ENCODE measurements at regions not wholly inside any gene's neighbourhood (a gene's known extent, or its start where the extent isn't known, plus 50 kb on each side); places are given as distances from the start of the nearest gene placed in this dataset.
A peak's percentile ranks its signal among the peaks of the same experiment; 100 is the strongest.
"Not testable (repeated sequence)": the region's sequence is repeated elsewhere in the genome, so short reads cannot be mapped to it uniquely, and the experiment has no call there.

DNA sequence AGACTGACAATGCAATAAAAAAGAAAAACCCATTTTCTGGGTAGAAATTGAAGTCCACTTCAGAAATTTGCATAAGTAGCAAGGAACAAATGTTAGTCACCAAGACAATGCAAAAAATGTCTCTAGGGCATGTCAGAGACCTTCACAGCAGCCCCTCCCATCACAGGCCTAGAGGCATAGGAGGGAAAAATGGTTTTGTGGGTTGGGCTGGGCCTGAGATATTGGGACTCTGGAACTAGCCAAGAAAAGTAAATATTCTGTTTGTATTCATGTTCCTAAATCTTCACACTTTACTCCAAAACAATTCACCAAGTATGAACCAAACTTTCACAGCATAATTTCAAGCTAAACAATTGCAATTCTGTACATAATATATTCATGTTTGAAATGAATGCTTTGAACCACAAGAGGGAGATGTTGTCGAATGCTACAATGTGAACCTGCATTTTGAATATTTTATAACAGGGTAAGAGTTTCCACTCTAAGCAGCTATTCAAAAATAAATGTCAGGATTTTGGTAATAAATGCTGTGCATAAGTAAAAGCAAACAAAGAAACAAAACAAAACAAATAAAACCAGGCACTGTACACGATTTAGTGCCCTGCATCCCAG is 429.2 kb downstream of the OTOL1 start:
- DNase-seq (ENCODE audit: low spot score in 2 of 2) = no peak
- Histone ChIP-seq H3K4me3 (no peak overlapping the region), H3K36me3 (no peaks in the 10 kb centered on the region), H3K4me1 (no peaks in the 10 kb centered on the region), H3K9me3 (peaks cover 0 to 4% (median 0%) of the 10 kb centered on the region in 4 donors), H3K27ac (no peak overlapping the region), H3K27me3 (no peaks in the 10 kb centered on the region)
- 86 to 88% methylated on average over 2 of the region's 2 CpGs for WGBS, 2 donors
- TF ChIP-seq EP300 (IDR thresholded peaks at IDR 0.05) (no peak), POLR2A (IDR thresholded peaks at IDR 0.05) (no peak)
- TF ChIP-seq, protein P1, sequence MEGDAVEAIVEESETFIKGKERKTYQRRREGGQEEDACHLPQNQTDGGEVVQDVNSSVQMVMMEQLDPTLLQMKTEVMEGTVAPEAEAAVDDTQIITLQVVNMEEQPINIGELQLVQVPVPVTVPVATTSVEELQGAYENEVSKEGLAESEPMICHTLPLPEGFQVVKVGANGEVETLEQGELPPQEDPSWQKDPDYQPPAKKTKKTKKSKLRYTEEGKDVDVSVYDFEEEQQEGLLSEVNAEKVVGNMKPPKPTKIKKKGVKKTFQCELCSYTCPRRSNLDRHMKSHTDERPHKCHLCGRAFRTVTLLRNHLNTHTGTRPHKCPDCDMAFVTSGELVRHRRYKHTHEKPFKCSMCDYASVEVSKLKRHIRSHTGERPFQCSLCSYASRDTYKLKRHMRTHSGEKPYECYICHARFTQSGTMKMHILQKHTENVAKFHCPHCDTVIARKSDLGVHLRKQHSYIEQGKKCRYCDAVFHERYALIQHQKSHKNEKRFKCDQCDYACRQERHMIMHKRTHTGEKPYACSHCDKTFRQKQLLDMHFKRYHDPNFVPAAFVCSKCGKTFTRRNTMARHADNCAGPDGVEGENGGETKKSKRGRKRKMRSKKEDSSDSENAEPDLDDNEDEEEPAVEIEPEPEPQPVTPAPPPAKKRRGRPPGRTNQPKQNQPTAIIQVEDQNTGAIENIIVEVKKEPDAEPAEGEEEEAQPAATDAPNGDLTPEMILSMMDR (IDR thresholded peaks at IDR 0.05) = no peak

GRCh38 chr3:161927131-161927530 is 430.5 kb downstream of the OTOL1 start:
- Histone ChIP-seq H3K27me3 (no peaks in the 10 kb centered on the region), H3K27ac (no peak overlapping the region), H3K4me3 (no peak overlapping the region), H3K36me3 (no peaks in the 10 kb centered on the region), H3K4me1 (no peaks in the 10 kb centered on the region), H3K9me3 (peaks cover 0 to 4% (median 0%) of the 10 kb centered on the region in 4 donors)
- TF ChIP-seq, protein P1 (IDR thresholded peaks at IDR 0.05) = no peak
- TF ChIP-seq EP300 (IDR thresholded peaks at IDR 0.05) (no peak), POLR2A (IDR thresholded peaks at IDR 0.05) (no peak)
- 53 to 65% methylated on average over 1 of the region's 1 CpG for WGBS, 2 donors
- DNase-seq (ENCODE audit: low spot score in 2 of 2) = no peak

DNA sequence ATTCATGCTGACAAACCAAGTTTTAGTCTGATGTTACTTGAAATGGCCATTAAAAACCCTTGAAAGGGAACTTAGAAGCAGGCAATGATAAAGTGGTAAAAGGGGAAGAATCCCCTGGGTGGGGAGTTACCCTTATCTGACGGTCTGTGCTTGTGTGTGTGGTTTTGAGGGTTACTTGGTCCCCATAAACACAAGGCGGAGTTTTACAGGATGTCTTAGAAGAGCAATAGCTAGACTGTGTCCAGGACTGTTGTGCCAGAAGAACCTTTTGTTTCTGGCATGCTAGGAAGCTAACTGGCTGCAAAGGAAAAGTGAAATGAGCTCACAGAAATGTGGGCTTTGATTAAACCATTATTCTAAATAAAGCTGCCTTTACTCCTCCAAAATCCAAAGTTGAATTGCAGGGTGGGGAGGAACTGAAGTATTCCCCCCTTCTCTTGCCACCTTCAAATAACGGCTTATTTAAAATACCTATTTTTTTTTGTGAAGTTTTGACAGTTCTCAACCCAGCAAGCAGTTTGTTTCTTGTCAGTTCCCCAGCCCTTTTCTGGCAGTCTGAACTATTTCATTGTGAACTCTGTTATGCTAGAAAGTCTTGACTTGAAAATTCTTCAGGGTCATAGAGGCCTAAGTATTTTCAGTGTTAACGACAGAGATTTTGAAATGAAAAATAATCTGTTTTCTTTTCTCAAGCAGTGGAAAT is 443.5 kb downstream of the OTOL1 start:
- no peak for DNase-seq (ENCODE audit: low spot score in 2 of 2)
- Histone ChIP-seq H3K36me3 (no peaks in the 10 kb centered on the region), H3K27ac (peak overlapping the region in 2 of 4 donors; percentile 15 to 56), H3K9me3 (no peaks in the 10 kb centered on the region), H3K4me3 (no peak overlapping the region), H3K27me3 (no peaks in the 10 kb centered on the region), H3K4me1 (peaks cover 0 to 20% (median 2%) of the 10 kb centered on the region in 4 donors)
- 7 to 15% methylated on average over 4 of the region's 4 CpGs for whole genome bisulfite sequencing, 2 donors
- TF ChIP-seq EP300 (IDR thresholded peaks at IDR 0.05) = no peak
- no peak for TF ChIP-seq POLR2A (IDR thresholded peaks at IDR 0.05)
- TF ChIP-seq, protein P1 (IDR thresholded peaks at IDR 0.05) = no peak

DNA sequence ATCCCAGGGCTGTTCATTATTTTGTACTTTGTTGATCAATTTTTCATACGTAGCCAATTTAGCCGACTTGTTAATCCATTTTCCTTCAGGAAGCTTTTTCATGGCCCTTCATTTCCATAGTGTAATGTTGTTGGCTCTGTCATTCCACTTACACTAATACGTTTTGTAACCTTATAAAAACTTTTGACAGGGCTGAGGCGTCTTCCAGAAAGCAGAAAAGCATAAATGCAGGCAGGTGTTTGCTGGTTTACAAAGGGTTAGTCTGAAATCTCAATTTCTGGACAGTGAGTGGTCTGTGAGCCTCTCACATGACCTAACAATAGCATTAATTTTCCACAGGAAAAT is 444.0 kb downstream of the OTOL1 start:
- H3K27me3 ChIP-seq = no peaks in the 10 kb centered on the region
- H3K4me3 ChIP-seq = no peak overlapping the region
- TF ChIP-seq POLR2A (IDR thresholded peaks at IDR 0.05) = no peak
- no peak for TF ChIP-seq EP300 (IDR thresholded peaks at IDR 0.05)
- TF ChIP-seq, protein P1 (IDR thresholded peaks at IDR 0.05) = no peak
- no peaks in the 10 kb centered on the region for H3K36me3 ChIP-seq
- peaks cover 0 to 20% (median 2%) of the 10 kb centered on the region in 4 donors for H3K4me1 ChIP-seq
- 22 to 28% methylated on average over 4 of the region's 4 CpGs for WGBS, 2 donors
- peak overlapping the region in 2 of 4 donors; percentile 15 to 56 for H3K27ac ChIP-seq
- no peaks in the 10 kb centered on the region for H3K9me3 ChIP-seq
- no peak for DNase-seq (ENCODE audit: low spot score in 2 of 2)

- TF ChIP-seq EP300 (IDR thresholded peaks at IDR 0.05) (no peak), POLR2A (IDR thresholded peaks at IDR 0.05) (no peak)
- TF ChIP-seq, protein P1 (IDR thresholded peaks at IDR 0.05) = no peak
- H3K36me3 ChIP-seq = no peaks in the 10 kb centered on the region
- DNase-seq (ENCODE audit: low spot score in 2 of 2) = no peak
- no peaks in the 10 kb centered on the region for H3K27me3 ChIP-seq
- 83 to 84% methylated on average over 1 of the region's 1 CpG for WGBS, 2 donors
- no peak overlapping the region for H3K27ac ChIP-seq
- no peak overlapping the region for H3K4me3 ChIP-seq
- H3K4me1 ChIP-seq = peaks cover 0 to 20% (median 2%) of the 10 kb centered on the region in 4 donors
- H3K9me3 ChIP-seq = no peaks in the 10 kb centered on the region
Observed at GRCh38 chr3:161941891-161942290, 445.3 kb downstream of the OTOL1 start.

GRCh38 chr3:161943801-161944345 is 447.3 kb downstream of the OTOL1 start:
- not testable (repeated sequence) for H3K4me3 ChIP-seq; DNase-seq (ENCODE audit: low spot score in 2 of 2); H3K27me3 ChIP-seq; H3K9me3 ChIP-seq; H3K36me3 ChIP-seq; H3K27ac ChIP-seq
- 93 to 94% methylated on average over 12 of the region's 12 CpGs for WGBS, 2 donors
- H3K4me1 ChIP-seq = peaks cover 0 to 20% (median 2%) of the 10 kb centered on the region in 4 donors

All from tibial nerve (tissue), 4 donors.